ENCODE measurements at regions not wholly inside any gene's neighbourhood (a gene's known extent, or its start where the extent isn't known, plus 50 kb on each side); places are given as distances from the start of the nearest gene placed in this dataset.

DNA sequence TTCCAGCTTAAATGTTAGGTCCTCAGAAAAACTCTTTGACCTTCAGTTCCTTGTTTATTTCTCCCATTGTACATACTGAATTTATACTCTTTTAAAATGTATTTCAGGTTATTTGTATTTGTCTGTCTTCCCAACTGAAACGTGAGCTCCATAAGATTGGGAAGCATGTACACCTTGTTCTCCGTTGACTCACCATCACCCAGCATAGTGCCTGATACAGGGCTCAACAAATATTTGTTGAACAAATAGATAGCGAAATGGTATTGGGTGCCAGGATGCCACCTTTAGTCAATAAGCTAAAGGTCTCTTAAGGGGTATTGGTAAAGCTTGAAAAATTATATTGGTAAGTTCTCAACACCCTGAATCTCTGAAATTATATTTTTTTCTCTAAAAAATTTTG, 1841.3 kb upstream of the CELF4 start:
- ATAC-seq (ENCODE audit: low FRiP score in 2 of 2) (no peak), DNase-seq (no peak)
- Histone ChIP-seq H3K9me3 (no peaks in the 10 kb centered on the region), H3K36me3 (no peaks in the 10 kb centered on the region), H3K27me3 (no peaks in the 10 kb centered on the region), H3K27ac (no peak overlapping the region), H3K4me1 (no peaks in the 10 kb centered on the region), H3K4me3 (no peak overlapping the region)
- WGBS, 2 donors, result 69 to 74% methylated on average over 3 of the region's 3 CpGs
- no peak for TF ChIP-seq EP300 (IDR thresholded peaks at IDR 0.05)
- TF ChIP-seq POLR2A (IDR thresholded peaks at IDR 0.05), result no peak
- TF ChIP-seq POLR2AphosphoS5 (IDR thresholded peaks at IDR 0.05), result no peak
- TF ChIP-seq, protein P1, sequence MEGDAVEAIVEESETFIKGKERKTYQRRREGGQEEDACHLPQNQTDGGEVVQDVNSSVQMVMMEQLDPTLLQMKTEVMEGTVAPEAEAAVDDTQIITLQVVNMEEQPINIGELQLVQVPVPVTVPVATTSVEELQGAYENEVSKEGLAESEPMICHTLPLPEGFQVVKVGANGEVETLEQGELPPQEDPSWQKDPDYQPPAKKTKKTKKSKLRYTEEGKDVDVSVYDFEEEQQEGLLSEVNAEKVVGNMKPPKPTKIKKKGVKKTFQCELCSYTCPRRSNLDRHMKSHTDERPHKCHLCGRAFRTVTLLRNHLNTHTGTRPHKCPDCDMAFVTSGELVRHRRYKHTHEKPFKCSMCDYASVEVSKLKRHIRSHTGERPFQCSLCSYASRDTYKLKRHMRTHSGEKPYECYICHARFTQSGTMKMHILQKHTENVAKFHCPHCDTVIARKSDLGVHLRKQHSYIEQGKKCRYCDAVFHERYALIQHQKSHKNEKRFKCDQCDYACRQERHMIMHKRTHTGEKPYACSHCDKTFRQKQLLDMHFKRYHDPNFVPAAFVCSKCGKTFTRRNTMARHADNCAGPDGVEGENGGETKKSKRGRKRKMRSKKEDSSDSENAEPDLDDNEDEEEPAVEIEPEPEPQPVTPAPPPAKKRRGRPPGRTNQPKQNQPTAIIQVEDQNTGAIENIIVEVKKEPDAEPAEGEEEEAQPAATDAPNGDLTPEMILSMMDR (IDR thresholded peaks at IDR 0.05), result no peak

DNA sequence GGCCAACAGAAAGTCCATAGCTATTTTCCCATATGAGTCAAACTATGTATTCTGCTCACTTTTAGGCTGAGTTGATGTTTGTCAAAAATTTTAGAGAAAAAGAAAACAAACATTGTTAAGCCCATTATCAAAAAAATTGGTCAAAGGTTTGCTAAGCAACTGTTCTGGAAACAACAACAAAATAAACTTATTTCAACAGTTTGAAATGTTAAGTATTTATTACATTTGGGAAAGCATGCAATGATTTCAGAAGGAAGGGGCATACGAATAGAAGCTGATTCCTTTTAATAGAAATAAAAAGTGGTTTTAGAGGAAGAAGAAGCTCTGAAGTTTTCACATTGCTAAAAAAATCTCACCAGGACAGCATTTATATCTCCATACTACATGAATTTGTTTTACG, 1837.5 kb upstream of the CELF4 start:
- DNase-seq (no peak), ATAC-seq (ENCODE audit: low FRiP score in 2 of 2) (no peak)
- 74 to 77% methylated on average over 2 of the region's 2 CpGs for WGBS, 2 donors
- no peaks in the 10 kb centered on the region for H3K36me3 ChIP-seq
- no peaks in the 10 kb centered on the region for H3K4me1 ChIP-seq
- H3K27me3 ChIP-seq, result no peaks in the 10 kb centered on the region
- TF ChIP-seq POLR2AphosphoS5 (IDR thresholded peaks at IDR 0.05) (no peak), POLR2A (IDR thresholded peaks at IDR 0.05) (no peak), EP300 (IDR thresholded peaks at IDR 0.05) (no peak)
- TF ChIP-seq, protein P1 (IDR thresholded peaks at IDR 0.05), result no peak
- H3K27ac ChIP-seq, result no peak overlapping the region
- no peaks in the 10 kb centered on the region for H3K9me3 ChIP-seq
- no peak overlapping the region for H3K4me3 ChIP-seq

DNA sequence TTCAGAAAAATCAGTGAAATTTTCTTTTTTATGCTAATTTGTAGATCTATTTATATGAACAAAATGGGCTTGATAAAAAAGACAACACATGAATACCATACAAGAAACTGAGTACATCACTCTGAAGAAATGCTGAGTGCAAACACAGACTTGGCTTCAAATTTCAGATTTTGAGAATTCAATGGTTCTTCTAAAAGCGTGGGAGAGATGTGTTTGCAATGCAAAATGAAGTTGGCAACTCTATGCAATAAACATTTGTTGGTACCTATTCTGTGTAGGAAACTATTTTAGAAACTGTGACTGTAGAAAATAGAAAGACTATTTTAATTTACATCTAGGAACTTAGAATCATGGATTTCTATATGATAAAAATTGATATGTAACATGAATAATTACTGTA, 1834.1 kb upstream of the CELF4 start:
- no peaks in the 10 kb centered on the region for H3K4me1 ChIP-seq
- 73 to 88% methylated on average over 1 of the region's 1 CpG for WGBS, 2 donors
- H3K36me3 ChIP-seq, result no peaks in the 10 kb centered on the region
- no peaks in the 10 kb centered on the region for H3K27me3 ChIP-seq
- H3K4me3 ChIP-seq, result no peak overlapping the region
- no peak for DNase-seq
- H3K27ac ChIP-seq, result no peak overlapping the region
- no peak for ATAC-seq (ENCODE audit: low FRiP score in 2 of 2)
- TF ChIP-seq POLR2A (IDR thresholded peaks at IDR 0.05), result no peak
- TF ChIP-seq EP300 (IDR thresholded peaks at IDR 0.05), result no peak
- TF ChIP-seq, protein P1 (IDR thresholded peaks at IDR 0.05), result no peak
- TF ChIP-seq POLR2AphosphoS5 (IDR thresholded peaks at IDR 0.05), result no peak
- no peaks in the 10 kb centered on the region for H3K9me3 ChIP-seq

DNA sequence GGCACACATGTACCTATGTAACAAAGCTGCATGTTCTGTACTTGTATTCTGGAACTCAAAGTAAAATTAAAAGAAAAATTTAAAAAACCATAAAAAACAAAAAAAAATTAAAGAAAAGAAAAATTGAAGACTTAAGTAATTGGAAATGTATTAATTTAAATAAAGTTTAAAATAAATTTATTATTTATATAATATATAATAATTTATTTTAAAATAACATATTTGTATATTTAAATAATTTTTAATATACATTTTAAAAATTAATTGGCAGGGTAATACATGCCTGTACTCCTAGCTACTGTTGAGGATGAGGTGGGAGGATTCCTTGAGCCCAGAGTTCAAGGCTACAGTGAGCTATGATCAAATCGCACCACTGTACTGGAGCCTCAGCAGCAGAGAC, 1830.6 kb upstream of the CELF4 start:
- Histone ChIP-seq H3K9me3 (no peaks in the 10 kb centered on the region), H3K4me3 (no peak overlapping the region), H3K27me3 (no peaks in the 10 kb centered on the region), H3K27ac (no peak overlapping the region), H3K4me1 (no peaks in the 10 kb centered on the region), H3K36me3 (no peaks in the 10 kb centered on the region)
- 97 to 100% methylated on average over 1 of the region's 1 CpG for WGBS, 2 donors
- ATAC-seq (ENCODE audit: low FRiP score in 2 of 2), result no peak
- TF ChIP-seq, protein P1 (IDR thresholded peaks at IDR 0.05), result no peak
- TF ChIP-seq EP300 (IDR thresholded peaks at IDR 0.05), result no peak
- no peak for TF ChIP-seq POLR2A (IDR thresholded peaks at IDR 0.05)
- no peak for TF ChIP-seq POLR2AphosphoS5 (IDR thresholded peaks at IDR 0.05)
- no peak for DNase-seq

DNA sequence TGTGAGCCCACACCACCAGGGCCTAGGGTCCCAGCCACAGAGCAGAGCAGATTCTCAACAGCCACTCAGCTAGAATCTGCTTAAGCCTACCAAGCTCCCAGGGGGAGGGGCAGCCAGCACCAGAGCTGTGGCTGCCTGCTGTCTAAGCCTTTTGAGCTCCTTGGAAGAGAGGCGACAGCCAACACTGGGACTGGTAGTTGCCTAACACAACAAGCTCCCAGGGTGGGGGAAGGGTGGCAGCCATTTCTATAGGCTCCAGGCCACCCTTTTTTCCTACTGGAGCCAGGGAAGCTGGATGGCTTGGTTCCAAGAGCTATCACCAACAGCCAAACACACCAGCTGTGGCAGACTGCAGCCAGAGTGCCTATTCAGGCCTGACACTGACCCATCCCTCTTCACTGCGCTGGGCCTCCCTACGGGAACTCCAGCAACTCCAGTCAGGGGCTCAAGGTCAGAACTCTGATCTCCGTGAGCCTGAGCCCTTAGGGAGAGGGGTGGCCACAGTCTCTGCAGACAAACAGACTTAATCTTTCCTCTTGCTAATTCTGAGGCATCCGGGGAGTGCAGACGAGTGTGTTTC, 1824.3 kb upstream of the CELF4 start:
- 79 to 88% methylated on average over 6 of the region's 6 CpGs for WGBS, 2 donors
- no peaks in the 10 kb centered on the region for H3K36me3 ChIP-seq
- no peak for DNase-seq
- H3K27me3 ChIP-seq, result no peaks in the 10 kb centered on the region
- H3K4me1 ChIP-seq, result no peaks in the 10 kb centered on the region
- TF ChIP-seq POLR2A (IDR thresholded peaks at IDR 0.05) (no peak), POLR2AphosphoS5 (IDR thresholded peaks at IDR 0.05) (no peak), EP300 (IDR thresholded peaks at IDR 0.05) (no peak)
- TF ChIP-seq, protein P1 (IDR thresholded peaks at IDR 0.05), result no peak
- no peak for ATAC-seq (ENCODE audit: low FRiP score in 2 of 2)
- no peak overlapping the region for H3K27ac ChIP-seq
- no peaks in the 10 kb centered on the region for H3K9me3 ChIP-seq
- no peak overlapping the region for H3K4me3 ChIP-seq
